ENCODE measurements at regions not wholly inside any gene's neighbourhood (a gene's known extent, or its start where the extent isn't known, plus 50 kb on each side); places are given as distances from the start of the nearest gene placed in this dataset.

DNA sequence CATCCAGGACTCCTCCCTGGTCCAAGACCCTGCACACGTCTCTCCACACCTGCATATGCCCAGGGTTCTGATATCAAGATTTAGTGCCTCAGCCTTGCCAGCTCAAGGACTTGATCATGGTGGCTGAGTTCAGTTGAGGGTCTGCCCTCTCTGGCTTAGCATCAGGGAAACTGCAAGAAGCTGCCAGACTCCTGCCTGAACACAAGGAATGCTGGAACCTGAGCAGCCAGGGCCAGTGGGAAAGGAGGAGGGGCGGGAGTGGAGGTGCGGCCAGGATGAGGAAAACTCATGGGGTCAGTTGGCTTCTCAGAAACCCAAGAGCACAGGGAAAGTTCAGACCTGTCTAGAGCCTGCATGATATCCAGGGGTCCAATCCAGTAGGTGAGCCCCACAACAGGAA, 546.1 kb downstream of the BUD13 start:
- Mint-ChIP-seq H3K9me3 (no peaks in the 10 kb centered on the region), H3K36me3 (ENCODE audit: low read depth) (no peaks in the 10 kb centered on the region), H3K27me3 (peaks cover 19% of the 10 kb centered on the region), H3K27ac (no peak overlapping the region), H3K4me3 (no peak overlapping the region), H3K4me1 (ENCODE audit: low read depth) (no peaks in the 10 kb centered on the region)
- DNase-seq: no peak

DNA sequence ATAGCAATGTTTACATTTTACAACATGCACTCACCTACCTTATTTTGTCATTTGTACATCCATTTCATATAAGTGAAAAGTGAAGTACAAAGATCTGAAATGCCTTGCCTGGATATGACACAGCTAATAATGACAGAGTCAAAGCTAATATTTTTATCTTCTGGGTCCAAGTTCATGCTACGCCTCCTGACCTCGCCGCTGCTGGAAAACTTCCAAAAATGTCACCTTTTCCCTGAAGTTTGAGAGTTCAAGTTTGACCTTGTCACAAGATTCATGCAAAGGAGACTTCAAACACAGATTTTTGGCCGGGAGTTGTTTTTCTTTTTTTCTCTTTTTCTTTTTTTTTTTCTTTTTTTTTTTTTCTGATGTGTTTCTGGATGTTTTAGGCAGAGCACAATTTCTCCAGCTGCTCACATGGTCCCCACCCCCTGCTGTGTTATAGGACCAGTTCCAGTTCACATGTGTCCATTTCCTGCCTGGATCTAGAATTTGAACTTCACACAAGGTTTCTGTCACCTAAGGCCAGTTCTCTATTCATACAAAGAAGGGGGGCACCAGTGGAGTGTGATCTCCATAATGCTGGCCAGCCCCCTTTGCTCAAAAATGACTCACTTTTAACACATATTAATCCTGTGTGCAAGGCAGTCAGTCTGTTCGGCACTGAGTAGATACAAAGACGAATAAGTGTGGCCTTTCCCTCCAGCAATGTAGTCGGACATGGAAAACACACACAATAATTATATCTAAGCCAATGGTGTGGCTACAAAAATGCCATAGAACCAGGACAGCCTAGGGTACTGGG, 546.8 kb downstream of the BUD13 start:
- H3K27me3 Mint-ChIP-seq: peaks cover 19% of the 10 kb centered on the region
- no peak overlapping the region for H3K4me3 Mint-ChIP-seq
- no peaks in the 10 kb centered on the region for H3K4me1 Mint-ChIP-seq (ENCODE audit: low read depth)
- DNase-seq: no peak
- no peaks in the 10 kb centered on the region for H3K36me3 Mint-ChIP-seq (ENCODE audit: low read depth)
- H3K27ac Mint-ChIP-seq: no peak overlapping the region
- no peaks in the 10 kb centered on the region for H3K9me3 Mint-ChIP-seq

DNA sequence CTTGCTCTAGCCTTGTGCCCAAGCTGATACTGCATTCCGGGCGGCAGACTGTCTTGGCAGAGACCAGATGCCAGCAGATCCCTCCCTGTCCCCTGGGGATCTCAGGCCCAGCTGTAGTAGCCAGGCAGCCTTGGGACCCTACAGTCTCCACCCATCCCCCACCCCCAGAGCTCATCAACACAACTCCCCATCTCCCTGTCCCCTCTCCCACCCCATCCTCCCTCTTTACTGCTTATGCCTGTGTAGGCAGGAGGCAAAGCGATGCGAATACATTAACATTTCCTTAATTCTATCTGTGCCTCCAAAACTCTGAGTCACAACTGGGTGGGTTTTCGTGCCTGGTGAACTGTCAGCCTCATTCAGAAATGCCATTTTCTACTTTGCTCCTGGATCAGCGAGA, 547.6 kb downstream of the BUD13 start:
- no peak overlapping the region for H3K27ac Mint-ChIP-seq
- no peak for DNase-seq
- peaks cover 19% of the 10 kb centered on the region for H3K27me3 Mint-ChIP-seq
- H3K36me3 Mint-ChIP-seq (ENCODE audit: low read depth): no peaks in the 10 kb centered on the region
- H3K9me3 Mint-ChIP-seq: no peaks in the 10 kb centered on the region
- H3K4me3 Mint-ChIP-seq: no peak overlapping the region
- no peaks in the 10 kb centered on the region for H3K4me1 Mint-ChIP-seq (ENCODE audit: low read depth)

- Mint-ChIP-seq H3K9me3 (no peaks in the 10 kb centered on the region), H3K27ac (no peak overlapping the region), H3K36me3 (ENCODE audit: low read depth) (no peaks in the 10 kb centered on the region), H3K4me1 (ENCODE audit: low read depth) (no peaks in the 10 kb centered on the region), H3K4me3 (no peak overlapping the region), H3K27me3 (peaks cover 19% of the 10 kb centered on the region)
- DNase-seq: no peak
Observed at GRCh38 chr11:116224889-116225200, 547.9 kb downstream of the BUD13 start.

DNA sequence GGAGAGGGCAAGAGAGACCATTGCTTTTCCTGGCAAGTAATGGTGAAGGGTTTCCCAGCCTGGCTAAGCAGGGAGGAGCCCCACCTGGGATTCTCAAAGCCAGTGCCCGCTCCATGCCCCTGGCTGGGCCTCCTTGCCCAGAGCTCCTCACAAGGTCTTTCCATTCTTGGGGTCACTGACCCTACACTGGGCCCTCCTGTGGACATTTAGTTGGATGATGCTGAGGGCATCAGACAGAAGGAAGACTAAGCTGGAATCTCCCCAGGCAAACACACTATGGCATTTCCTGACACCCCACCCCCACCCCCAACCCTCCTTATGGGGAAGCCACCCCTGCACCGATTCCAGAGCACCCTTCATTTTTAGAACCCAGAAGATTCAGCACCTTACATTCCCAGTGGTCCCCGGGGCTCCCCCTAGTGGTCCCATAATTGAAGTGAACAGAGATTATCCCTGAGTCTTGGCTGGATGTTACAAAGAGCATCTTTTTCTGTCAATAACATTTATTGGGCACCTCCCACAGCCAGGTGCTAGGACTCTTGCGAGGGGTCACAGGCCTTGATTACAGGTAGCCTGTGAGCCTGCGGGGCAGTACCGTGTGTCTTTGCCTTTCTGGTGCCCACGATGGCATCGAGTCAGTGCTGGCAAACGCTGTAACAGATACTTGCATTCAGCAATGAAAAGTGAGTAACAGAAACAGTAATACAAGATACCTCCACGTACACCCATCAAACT, 548.5 kb downstream of the BUD13 start:
- Mint-ChIP-seq H3K27me3 (peaks cover 19% of the 10 kb centered on the region), H3K4me1 (ENCODE audit: low read depth) (no peaks in the 10 kb centered on the region), H3K36me3 (ENCODE audit: low read depth) (no peaks in the 10 kb centered on the region), H3K9me3 (no peaks in the 10 kb centered on the region), H3K4me3 (no peak overlapping the region), H3K27ac (no peak overlapping the region)
- peak; percentile 38 for DNase-seq

DNA sequence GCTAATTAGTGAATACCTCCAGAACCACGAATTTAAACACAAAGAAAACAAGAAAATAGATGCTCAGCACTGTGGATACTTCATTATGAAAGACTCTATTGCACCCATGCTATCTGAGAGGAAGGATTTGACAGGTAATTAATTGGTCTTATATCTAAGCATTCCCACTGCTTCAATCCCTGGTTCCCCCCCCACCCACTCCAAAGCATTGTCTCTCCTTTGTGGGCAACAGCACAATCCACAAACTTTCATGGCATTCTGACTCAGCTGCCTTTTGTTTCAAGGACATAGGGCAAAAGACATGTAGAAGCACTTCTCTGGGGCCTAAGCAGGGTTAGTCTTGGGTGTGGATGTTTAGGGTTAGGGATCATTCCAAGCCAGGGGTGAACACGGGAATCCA, 551.4 kb downstream of the BUD13 start:
- no peak for DNase-seq
- Mint-ChIP-seq H3K4me1 (ENCODE audit: low read depth) (no peaks in the 10 kb centered on the region), H3K27me3 (peaks cover 6% of the 10 kb centered on the region), H3K9me3 (no peaks in the 10 kb centered on the region), H3K27ac (no peak overlapping the region), H3K4me3 (no peak overlapping the region), H3K36me3 (ENCODE audit: low read depth) (no peaks in the 10 kb centered on the region)

- H3K4me3 Mint-ChIP-seq: no peak overlapping the region
- H3K4me1 Mint-ChIP-seq (ENCODE audit: low read depth): no peaks in the 10 kb centered on the region
- H3K9me3 Mint-ChIP-seq: no peaks in the 10 kb centered on the region
- no peak for DNase-seq
- H3K27me3 Mint-ChIP-seq: peaks cover 2% of the 10 kb centered on the region
- H3K27ac Mint-ChIP-seq: no peak overlapping the region
- H3K36me3 Mint-ChIP-seq (ENCODE audit: low read depth): no peaks in the 10 kb centered on the region
Observed at GRCh38 chr11:116219171-116219635, 553.6 kb downstream of the BUD13 start.

DNA sequence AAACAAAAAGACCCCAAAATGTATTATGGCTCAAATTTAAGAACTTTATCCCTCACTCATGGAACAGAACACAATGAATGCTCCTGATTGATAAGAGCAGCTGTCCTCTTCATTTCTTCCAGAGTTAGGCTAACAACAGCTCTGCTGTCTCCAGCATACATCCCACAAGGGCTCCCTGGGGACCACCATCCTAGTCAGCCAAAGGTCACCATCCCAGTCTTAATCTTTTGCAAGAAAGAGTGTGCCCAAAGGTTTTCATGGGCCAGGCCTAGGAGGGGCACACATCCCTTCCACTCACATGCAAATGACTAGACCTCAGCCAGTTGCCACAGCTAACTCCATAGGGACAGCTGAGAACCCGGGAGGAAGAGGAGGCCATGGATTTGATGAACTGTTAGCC, 555.3 kb downstream of the BUD13 start:
- no peak overlapping the region for H3K27ac Mint-ChIP-seq
- no peaks in the 10 kb centered on the region for H3K4me1 Mint-ChIP-seq (ENCODE audit: low read depth)
- H3K27me3 Mint-ChIP-seq: no peaks in the 10 kb centered on the region
- no peak for DNase-seq
- no peaks in the 10 kb centered on the region for H3K36me3 Mint-ChIP-seq (ENCODE audit: low read depth)
- H3K4me3 Mint-ChIP-seq: no peak overlapping the region
- H3K9me3 Mint-ChIP-seq: no peaks in the 10 kb centered on the region

DNA sequence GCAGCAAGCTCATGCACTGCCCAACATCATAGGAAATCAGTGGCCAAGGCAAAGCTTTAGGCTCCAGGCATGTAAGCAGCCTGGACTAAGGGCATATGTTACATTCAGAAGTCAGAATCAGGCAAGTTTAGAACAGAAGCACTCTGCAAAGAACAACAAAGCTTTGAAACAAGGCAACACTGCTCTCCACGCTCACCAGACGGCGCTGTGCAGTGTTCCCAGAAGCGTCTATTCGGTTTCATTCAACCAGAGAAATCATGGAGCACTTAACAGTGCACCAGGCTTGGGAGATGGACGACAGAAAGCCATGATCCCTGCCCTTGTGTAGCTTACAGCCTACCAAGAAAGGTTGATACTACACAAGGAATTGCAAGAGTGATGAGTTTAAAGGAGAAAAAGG, 555.8 kb downstream of the BUD13 start:
- Mint-ChIP-seq H3K27me3 (no peaks in the 10 kb centered on the region), H3K9me3 (no peaks in the 10 kb centered on the region), H3K36me3 (ENCODE audit: low read depth) (no peaks in the 10 kb centered on the region), H3K4me1 (ENCODE audit: low read depth) (no peaks in the 10 kb centered on the region), H3K4me3 (no peak overlapping the region), H3K27ac (no peak overlapping the region)
- no peak for DNase-seq

DNA sequence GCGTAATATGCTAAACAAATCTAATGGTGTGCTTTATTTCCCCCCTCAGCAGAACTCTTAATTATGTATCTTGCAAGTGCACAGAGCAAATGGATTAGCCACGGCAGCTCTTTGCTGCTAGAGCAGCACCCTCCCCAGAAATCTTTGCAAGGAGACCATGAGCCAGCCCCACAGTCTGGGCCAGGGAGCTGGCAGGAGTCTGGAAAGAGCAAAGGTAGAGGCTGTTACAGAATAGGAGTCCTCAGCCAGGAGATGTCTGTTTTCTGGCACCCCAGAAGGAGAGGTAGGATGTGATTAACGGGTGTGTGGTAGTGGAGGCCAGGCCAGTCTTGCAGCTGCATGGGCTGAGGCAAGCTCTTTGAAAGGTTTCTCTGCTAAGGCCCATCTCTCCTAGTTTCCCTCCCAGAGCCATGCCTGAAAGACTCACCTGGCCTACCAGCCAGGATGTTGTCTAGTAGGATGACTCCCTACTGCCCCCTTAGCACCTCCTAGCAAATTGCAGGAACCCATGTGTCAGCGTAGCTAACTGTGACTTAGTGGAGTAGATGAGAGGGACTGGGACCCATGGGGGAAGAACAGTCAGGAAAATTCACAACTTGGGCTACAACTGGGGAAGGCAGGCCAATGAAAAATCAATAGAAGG, 557.2 kb downstream of the BUD13 start:
- no peak overlapping the region for H3K27ac Mint-ChIP-seq
- no peaks in the 10 kb centered on the region for H3K36me3 Mint-ChIP-seq (ENCODE audit: low read depth)
- H3K4me1 Mint-ChIP-seq (ENCODE audit: low read depth): no peaks in the 10 kb centered on the region
- no peaks in the 10 kb centered on the region for H3K9me3 Mint-ChIP-seq
- H3K4me3 Mint-ChIP-seq: no peak overlapping the region
- H3K27me3 Mint-ChIP-seq: no peaks in the 10 kb centered on the region
- no peak for DNase-seq

DNA sequence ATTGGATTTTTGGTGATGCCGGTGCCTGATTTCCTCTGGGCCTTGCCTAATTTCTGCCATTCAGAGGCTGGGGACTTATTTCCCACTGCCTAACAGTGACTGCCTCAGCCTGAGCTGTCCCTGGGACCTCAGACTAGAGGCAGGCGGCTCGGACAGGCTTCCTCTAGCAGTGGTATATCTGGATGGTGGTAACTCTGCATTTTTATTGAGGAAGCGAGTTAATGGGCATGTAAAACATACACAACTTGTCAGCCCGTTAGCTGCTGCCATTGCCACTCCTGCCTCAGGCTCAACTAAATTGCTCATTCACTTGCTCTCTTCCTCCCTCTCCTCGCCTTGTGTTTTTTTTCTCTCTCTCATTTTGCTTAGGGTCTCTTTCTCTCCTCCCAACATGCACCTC, 561.6 kb downstream of the BUD13 start:
- no peaks in the 10 kb centered on the region for H3K9me3 Mint-ChIP-seq
- H3K27me3 Mint-ChIP-seq: peaks cover 6% of the 10 kb centered on the region
- no peak overlapping the region for H3K27ac Mint-ChIP-seq
- DNase-seq: no peak
- H3K36me3 Mint-ChIP-seq (ENCODE audit: low read depth): no peaks in the 10 kb centered on the region
- H3K4me3 Mint-ChIP-seq: no peak overlapping the region
- H3K4me1 Mint-ChIP-seq (ENCODE audit: low read depth): no peaks in the 10 kb centered on the region

GRCh38 chr11:116210663-116211062, 562.1 kb downstream of the BUD13 start:
- Mint-ChIP-seq H3K27ac (no peak overlapping the region), H3K4me3 (no peak overlapping the region), H3K4me1 (ENCODE audit: low read depth) (no peaks in the 10 kb centered on the region), H3K36me3 (ENCODE audit: low read depth) (no peaks in the 10 kb centered on the region), H3K9me3 (no peaks in the 10 kb centered on the region), H3K27me3 (peaks cover 6% of the 10 kb centered on the region)
- no peak for DNase-seq

DNA sequence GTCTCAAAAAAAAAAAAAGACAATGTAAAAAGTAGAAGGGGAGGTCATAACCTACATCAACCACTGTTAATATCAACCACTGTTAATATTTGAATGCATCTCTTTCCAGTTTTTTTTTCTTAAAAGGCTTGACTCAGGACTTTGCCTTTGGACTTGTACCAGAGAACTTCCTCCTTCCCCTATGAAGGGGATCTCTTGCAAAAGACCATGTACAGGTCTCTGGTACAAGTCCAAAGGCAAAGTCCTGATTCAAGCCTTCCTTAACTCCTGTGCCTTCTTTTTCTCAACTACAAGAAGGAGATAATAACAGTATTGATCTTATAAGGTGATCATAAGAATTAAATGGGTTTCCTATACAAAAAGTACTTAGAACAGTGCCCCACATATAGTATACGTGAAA, 563.5 kb downstream of the BUD13 start:
- Mint-ChIP-seq H3K27me3 (peaks cover 6% of the 10 kb centered on the region), H3K9me3 (no peaks in the 10 kb centered on the region), H3K4me3 (no peak overlapping the region), H3K4me1 (ENCODE audit: low read depth) (no peaks in the 10 kb centered on the region), H3K36me3 (ENCODE audit: low read depth) (no peaks in the 10 kb centered on the region), H3K27ac (no peak overlapping the region)
- no peak for DNase-seq

- DNase-seq: no peak
- no peak overlapping the region for H3K27ac Mint-ChIP-seq
- no peak overlapping the region for H3K4me3 Mint-ChIP-seq
- no peaks in the 10 kb centered on the region for H3K4me1 Mint-ChIP-seq (ENCODE audit: low read depth)
- no peaks in the 10 kb centered on the region for H3K9me3 Mint-ChIP-seq
- no peaks in the 10 kb centered on the region for H3K36me3 Mint-ChIP-seq (ENCODE audit: low read depth)
- peaks cover 6% of the 10 kb centered on the region for H3K27me3 Mint-ChIP-seq
Observed at GRCh38 chr11:116207421-116208141, 565.2 kb downstream of the BUD13 start.

All from activated T-cell treated with anti-CD3 and anti-CD28 coated beads, Interleukin-2, amount 50 U/mL, for 24 hours (primary cell).